ENCODE measurements at regions not wholly inside any gene's neighbourhood (a gene's known extent, or its start where the extent isn't known, plus 50 kb on each side); places are given as distances from the start of the nearest gene placed in this dataset.

- DNase-seq, result no peak
These were observed 54.7 kb upstream of the FAM9C start for GRCh38 chrX:13099121-13099520.

DNA sequence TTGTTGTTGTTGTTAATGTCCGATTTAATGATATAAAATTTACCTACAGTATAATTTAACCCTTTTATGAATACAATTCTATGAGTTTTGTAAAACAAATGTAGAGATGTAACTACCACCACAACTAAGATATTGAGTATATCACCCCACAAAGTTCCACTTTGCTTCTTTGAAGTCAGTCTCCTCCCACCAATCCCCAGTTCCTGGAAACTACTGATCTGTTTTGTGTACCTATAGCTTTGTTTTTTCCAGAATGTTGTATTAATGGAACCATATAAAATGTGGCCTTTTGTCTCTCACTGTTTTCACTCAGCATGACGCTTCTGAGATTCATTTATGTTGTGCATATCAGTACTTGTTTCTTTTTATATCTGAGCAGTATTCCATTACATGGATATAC lies 52.3 kb upstream of the FAM9C start:
- no peak for DNase-seq

- no peak for DNase-seq
These were observed 50.5 kb upstream of the FAM9C start for GRCh38 chrX:13094828-13095341.

- no peak for DNase-seq
These were observed 50.0 kb upstream of the FAM9C start for GRCh38 chrX:13094374-13094773.

All from CD4-positive, alpha-beta T cell treated with Interleukin-17A for 1 hour (primary cell).